NK-92 (cell line): ENCODE measurements at regions not wholly inside any gene's neighbourhood (a gene's known extent, or its start where the extent isn't known, plus 50 kb on each side); places are given as distances from the start of the nearest gene placed in this dataset.

Experiments used
- DNase-seq: peaks from one replicate; lab custom pipeline; 2025; ENCODE audit not compliant: unreplicated experiment; lab: John Stamatoyannopoulos, UW

GRCh38 chr7:156079156-156079555 lies 266.9 kb upstream of the SHH start:
- DNase-seq: no peak

- no peak for DNase-seq
Observed at GRCh38 chr7:156074982-156075615, 262.8 kb upstream of the SHH start.

- no peak for DNase-seq
Observed at GRCh38 chr7:156074084-156074483, 261.8 kb upstream of the SHH start.

GRCh38 chr7:156073366-156074052 lies 261.2 kb upstream of the SHH start:
- DNase-seq: no peak

- DNase-seq: no peak
Observed at GRCh38 chr7:156071612-156072011, 259.3 kb upstream of the SHH start.

- no peak for DNase-seq
Observed at GRCh38 chr7:156069891-156070290, 257.6 kb upstream of the SHH start.

GRCh38 chr7:156067156-156067555 lies 254.9 kb upstream of the SHH start:
- no peak for DNase-seq

GRCh38 chr7:156065400-156065799 lies 253.1 kb upstream of the SHH start:
- no peak for DNase-seq

- DNase-seq: no peak
Observed at GRCh38 chr7:156064971-156065386, 252.7 kb upstream of the SHH start.

- no peak for DNase-seq
Observed at GRCh38 chr7:156063241-156063810, 251.1 kb upstream of the SHH start.

GRCh38 chr7:156062286-156062685 lies 250.0 kb upstream of the SHH start:
- DNase-seq: no peak

- no peak for DNase-seq
Observed at GRCh38 chr7:156061689-156062255, 249.5 kb upstream of the SHH start.

GRCh38 chr7:156060925-156061324 lies 248.7 kb upstream of the SHH start:
- DNase-seq: no peak

GRCh38 chr7:156059369-156059768 lies 247.1 kb upstream of the SHH start:
- DNase-seq: no peak

GRCh38 chr7:156058248-156058647 lies 246.0 kb upstream of the SHH start:
- DNase-seq: no peak

GRCh38 chr7:156056534-156056933 lies 244.3 kb upstream of the SHH start:
- no peak for DNase-seq

- DNase-seq: no peak
Observed at GRCh38 chr7:156055206-156055822, 243.1 kb upstream of the SHH start.

GRCh38 chr7:156051884-156052283 lies 239.6 kb upstream of the SHH start:
- no peak for DNase-seq

- no peak for DNase-seq
Observed at GRCh38 chr7:156050636-156051569, 238.6 kb upstream of the SHH start.

GRCh38 chr7:156049366-156049765 lies 237.1 kb upstream of the SHH start:
- DNase-seq: no peak
